Hippocampal formation (tissue), 2 donors: ENCODE measurements at regions not wholly inside any gene's neighbourhood (a gene's known extent, or its start where the extent isn't known, plus 50 kb on each side); places are given as distances from the start of the nearest gene placed in this dataset.
"Not testable (repeated sequence)": the region's sequence is repeated elsewhere in the genome, so short reads cannot be mapped to it uniquely, and the experiment has no call there.

Experiments
- DNase-seq, 2 donors: peaks; one replicate each; lab custom pipeline; 2025; lab: John Stamatoyannopoulos, UW

DNA sequence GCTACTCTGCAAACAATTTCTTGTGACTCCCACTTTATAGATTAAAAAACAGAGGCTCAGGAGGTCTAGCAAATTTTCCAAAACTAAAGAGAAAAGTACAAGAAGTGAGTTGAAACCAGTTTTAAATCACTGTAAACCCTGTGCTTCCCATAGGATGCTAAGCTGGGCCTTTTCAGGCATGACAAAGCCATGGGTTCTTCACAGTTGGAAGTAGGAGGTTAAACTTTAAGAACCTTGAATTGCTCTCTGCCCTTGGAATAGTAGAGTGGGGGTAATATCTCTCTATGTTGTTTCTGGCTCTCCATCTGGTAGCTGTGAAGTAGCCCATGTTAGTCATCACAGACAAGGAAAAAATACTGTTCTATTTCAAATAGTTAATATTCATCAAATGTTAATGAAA is 193.6 kb upstream of the SATB1 start:
- DNase-seq: no peak

DNA sequence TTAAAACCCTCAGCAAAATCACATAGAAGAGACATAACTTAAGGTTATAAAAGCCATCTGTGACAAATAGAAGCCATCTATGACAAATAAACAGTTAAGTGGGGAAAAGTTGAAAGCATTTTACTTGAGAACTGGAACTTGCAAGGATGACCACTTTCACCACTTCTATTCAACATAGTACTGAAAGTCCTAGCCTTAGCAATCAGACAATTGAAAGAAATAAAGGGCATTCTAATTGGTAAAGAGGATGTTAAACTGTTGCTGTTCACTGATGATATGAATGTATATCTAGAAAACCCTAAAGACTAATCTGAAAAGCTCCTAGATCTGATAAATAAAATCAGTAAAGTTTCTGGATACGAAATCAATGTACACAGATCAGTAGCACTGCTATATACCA is 186.9 kb upstream of the SATB1 start:
- no peak for DNase-seq

DNA sequence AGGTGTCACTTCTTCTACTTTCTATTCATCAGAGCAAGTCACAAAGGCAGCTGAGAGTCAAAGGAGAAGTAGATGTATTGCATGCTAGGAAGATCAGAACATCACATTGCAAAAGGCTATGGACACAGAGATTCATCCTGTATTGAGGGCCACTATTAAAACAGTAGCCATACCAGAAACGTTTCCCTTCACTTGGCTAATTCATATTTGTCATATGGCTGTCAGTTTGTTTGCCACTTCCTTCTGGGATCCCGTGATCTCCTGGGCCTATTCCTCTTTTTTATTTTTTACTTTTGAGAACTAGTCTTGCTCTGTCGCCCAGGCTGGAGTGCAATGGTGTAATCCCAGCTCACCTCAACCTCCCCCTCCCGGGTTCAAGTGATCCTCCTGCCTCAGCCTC is 184.0 kb upstream of the SATB1 start:
- no peak for DNase-seq

DNA sequence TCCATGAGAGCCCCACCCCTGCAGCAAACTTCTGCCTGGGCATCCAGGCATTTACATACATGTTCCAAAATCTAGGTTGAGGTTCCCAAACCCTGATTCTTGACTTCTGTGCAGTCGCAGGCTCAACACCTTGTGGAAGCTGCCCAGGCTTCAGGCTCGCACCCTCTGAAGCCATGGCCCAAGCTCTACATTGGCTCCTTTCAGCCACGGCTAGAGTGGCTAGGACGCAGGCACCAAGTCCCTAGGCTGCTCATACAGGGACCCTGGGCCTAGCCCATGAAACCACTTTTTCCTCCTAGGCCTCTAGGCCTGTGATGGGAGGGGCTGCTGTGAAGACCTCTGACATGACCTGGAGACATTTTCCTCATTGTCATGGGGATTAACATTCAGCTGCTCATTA is 172.8 kb upstream of the SATB1 start:
- DNase-seq: no peak

DNA sequence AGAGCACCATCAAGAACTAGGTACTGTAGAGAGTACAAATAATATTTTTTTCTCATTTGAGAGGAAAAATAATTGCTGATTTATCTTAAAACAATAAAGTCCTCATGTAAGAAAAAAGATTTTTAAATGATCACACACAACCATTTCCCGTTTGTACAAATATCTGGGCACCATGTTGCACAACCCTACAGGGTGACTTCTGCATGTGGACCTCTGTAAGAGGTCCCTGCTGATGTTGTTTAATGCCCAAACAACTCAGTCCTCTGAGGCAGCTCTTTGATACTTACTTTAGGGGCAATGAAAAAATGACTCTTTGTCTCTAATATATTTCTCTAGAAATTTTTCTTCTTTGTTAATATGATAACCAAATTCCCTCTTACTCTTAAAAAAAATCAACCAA is 168.1 kb upstream of the SATB1 start:
- DNase-seq: no peak

DNA sequence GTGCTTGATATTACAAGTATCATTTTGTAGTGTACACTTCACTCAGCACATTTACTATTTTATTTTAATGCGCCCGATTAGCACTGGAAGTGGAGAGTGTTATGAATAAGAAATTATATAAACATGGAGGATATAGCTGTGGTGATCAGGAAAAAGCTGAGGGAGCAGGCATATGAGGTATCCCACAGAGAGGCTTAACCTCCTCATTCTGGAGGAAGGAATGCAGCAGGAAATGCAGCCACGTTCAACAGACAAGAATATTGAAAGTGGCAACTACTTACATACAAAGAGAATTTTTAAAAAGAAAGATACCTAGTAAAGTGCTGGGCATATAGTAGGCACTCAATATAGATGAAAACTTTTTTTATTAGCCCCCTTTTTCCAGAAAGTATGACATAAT is 166.0 kb upstream of the SATB1 start:
- no peak for DNase-seq

DNA sequence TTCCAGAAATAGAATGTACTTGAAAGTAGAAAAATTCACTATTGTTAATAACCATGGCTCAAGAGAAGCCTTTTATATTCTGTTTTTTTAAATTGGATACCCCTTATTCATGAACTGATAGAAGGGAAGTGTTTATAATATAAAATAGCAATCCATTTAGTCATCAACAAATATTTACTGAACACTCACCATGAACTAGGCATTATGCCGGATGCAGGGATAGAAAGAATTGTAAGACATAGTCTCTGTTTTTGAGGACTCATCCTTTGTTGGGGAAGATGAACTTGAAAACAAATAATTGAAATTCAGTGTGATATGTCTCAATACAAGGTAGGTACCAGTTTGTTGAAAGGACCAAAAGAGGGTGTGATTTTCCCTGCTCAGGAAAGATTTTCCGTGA is 160.9 kb upstream of the SATB1 start:
- DNase-seq: no peak

DNA sequence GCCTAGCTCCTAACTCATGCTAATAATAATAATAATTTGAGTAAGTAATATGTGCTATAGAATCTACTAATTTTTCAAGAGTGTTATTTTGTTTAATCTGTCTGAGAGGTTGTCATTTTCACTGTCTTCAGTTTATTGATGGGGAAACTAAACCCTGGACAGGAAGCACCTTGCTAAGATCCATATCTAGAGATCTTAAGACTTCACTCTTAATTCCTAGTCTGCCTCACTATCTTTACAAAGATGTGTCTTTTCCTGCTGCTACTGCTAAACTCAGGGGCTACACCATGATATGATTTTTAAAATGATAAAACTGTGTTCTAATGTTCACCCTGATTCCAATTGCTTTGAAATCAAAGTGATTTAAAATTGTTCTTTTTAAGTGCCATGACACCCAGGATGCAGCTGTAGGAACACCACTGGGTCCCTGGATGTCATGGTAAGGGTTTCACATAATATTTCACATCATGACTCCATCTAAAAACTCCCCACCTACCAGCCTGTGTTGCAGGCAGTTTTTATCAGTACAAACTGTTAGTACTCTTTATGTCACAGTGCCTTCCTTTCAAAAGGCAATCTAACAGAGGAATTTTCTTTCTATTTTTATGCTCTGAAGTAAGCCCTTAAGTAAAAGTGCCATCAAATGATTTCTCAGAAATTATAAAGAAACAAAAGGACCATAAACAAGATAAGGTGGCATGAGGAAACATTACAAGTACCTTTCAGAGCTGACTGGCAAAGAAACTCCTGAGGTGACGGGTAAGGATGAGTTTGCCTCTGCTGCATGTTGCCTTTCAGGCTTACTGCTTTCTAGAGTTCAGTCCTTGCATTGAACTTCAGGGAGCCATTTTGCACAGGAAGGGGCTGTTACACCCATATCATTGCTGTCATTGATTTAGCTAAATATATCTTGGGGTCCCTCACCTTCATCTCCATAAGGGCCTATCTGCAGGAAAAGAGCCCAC is 160.1 kb upstream of the SATB1 start:
- DNase-seq: no peak

DNA sequence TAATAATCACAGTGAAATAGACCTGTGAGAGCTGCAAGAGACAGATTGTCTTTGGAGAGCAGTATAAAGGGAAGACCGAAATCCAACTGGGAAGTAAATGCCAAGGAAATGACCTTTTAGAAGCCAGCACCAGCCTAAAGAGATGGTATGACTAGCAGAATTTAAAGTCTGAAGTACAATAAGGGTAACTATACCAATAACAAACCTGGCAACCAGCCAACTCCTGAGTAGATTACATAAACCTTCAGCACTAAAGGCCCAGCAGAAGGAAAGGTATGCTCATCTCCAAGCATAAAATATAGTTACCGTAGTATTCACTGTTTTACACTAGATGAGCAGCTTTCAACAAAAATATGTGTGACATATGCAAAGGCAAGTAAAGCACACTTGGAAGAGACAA is 155.1 kb upstream of the SATB1 start:
- DNase-seq: no peak

DNA sequence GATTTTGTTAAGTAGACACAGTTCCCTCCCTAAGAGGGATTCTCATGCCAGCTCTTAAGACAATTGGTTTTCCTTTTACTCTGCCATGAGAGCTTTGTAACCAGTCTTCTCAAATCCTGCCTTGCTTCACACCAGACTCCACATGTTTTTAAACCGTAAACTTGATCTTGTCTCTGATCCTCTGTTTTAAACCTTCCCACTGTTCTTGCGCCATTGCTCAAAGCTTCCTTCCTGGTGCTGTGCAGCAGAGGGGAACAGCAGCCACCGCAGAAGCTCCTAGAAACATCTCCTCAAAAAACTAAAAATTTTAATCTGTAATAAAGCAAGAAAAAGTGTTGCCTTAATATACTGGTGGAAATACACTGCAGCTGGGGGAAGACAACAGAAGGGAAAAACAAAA is 154.5 kb upstream of the SATB1 start:
- DNase-seq: no peak

DNA sequence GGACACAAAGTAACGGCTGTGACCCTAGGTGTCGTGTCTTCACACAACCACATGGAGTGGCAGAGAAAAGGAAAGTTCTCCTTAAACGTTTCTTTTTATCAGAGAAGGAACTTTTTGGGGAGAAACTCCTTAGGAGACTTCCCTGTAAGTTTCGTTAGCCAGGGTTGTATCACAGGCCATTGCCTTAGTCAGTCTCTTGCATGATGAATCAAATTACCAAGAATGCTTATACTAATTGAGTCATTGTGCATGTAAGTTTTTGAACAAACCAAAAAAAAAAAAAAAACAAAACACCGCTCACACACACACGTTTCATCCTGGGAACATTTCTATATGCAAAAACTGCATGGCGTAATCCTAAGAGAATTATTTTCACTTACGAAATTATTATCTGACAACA is 150.4 kb upstream of the SATB1 start:
- DNase-seq: no peak

DNA sequence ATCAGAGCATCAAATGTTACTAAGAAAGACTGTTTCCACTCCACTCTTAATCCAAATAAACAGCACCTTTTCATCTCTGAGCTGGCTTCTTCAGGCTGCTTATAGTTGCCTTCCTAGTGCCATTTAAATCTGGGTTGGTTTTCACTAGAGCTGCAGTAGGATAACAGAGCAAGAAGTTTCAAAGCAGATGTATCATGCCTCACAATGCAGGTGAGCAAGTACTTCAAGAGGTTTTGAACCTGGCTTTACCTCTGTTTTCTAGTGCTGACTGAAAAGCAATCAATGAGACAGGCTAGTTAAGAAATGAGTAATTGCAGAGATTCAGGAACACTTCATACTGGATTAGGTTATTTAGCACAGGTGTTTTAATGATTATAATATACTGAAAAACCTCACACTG is 147.7 kb upstream of the SATB1 start:
- DNase-seq: no peak

DNA sequence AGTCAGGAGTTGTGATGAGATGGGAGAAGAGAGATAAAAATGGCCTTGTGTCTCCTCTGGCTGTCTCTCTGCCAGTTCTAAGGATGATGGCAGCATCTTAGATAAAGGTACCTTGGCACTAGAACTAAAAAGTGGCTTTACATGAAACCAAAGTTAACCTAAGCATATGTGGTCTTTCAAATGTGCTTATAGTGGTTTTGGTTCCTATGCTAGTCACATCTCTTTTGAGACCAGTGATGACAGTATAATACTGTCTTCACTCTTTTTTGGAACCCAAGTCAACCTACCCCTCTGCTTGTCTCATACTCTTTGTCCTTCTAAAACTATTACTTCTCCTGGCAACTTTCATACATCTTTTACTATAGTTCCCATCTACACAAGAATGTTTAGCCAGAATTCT is 142.2 kb upstream of the SATB1 start:
- DNase-seq: no peak

DNA sequence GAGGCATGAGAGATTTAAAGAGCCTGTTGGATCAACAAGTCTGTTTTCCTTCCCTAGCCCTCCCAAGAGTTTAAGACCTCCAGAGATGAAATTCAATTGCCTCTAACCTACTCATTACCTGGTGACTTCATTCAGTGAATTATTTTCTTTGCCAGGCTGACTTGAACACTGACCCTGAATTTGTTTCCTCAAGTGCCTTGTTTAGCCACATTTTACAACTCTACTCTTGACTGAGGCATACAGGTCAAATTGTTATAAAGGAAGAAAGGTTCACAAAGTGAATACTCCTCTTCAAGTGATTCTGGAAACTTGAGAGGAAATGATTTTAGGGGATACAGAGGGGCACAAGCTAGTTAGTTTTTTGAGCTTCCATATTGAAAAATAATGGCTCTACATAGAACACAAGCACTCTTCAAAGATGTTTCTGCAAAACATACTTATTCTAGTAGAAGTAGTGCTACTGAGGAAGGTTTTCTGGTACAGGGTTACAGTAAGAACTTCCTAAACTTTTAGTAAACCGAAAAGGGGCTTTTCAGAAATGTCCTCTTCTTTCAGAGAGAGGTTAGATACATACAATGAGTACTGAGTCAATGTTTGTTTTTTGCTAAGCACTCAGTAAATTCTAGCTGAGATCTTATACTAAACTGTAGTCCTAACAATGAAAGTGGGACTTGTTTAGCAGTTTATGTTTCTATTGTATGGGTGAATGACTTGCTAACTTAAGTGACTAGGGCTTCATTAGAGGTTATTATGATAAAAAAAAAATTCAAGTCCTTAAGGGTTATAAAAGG is 137.4 kb upstream of the SATB1 start:
- DNase-seq: no peak

DNA sequence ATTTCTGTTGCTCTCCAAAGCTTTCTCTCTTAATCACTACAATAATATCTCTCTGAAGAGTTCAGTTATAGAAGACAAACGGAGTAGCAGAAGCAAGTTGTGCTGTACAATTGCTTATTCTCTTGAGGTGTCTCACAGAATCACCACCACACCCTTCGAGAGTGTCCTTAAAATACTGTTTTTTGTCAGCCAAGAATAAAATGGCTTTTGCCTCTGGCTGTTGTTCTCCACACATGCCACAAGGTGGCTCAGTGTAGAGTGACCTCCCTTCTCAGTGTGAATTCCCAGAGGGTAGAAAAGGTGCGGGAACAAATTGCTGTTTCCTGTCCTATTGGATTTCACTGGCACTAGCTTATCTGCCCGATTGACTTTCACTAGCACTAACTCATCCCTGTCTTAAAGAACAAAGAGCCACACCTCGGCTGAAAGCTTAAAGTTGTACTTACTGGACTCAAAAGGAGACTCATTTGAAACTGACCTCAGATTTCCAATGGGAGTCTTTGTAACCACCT is 134.2 kb upstream of the SATB1 start:
- no peak for DNase-seq

DNA sequence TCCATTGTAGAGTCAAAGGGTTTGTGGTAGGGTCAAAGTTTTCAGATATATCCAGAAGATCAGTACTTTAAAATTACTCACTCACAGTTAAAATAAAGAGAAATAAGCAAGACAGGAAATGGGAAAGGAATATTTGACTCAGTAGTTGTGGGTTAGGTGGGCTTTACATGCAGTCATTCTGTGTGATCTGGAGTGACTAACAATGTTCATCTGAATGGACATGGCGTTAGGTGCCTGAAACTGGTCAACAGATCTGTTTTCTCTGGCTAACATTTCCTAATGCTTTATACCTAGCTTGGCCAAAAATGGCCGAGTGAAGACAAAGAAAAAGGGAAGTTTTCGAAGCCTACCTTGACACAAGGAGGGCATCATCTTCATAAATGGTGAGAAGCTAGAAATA is 133.4 kb upstream of the SATB1 start:
- DNase-seq: no peak

DNA sequence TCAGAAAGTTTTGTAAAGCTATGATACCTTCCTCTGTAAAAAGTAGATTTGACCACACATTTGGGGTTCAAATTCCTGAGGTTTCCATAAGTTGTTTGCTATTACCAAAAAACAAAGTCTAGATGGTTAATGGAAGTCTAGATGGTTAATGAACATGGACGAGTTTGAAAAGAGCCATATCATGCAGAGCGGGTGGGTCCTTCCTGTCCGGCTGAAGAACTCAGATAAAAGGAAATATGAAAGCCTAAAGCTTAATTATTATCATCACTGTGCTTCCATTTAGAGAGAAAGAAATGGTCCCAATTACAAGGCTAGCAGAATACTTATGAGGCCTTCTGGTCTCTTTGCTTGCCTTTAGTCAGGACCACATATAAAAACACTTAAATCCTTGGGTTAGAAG is 132.1 kb upstream of the SATB1 start:
- no peak for DNase-seq

DNA sequence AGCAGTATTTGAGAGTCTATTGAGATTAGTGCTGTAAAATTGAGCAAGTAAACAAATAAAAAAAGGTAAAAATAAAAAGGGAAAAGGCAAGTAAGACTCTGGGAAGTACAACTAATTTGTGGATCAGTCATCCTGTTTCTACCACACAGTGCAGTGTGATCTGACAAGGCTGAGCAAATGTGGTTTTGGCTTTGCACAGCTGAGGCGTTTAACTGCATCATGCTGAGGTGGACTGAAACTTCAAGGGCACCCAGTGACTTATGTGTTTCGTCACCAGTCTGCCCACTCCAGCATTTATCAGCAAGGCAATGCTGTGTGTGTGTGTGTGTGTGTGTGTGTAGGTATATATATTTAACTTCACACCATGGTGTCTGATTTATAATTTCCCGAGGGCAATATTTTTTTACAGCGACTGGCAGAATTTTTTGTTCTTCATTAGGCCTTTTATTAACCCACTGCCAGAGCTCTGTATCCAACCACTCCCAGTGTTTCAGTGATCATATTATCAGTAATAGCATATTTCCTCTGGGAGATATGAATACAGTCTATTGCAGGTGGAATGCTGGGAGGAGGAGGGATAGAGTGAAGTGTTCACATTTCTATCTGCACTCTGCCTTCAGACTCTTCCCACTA is 131.5 kb upstream of the SATB1 start:
- DNase-seq: no peak

DNA sequence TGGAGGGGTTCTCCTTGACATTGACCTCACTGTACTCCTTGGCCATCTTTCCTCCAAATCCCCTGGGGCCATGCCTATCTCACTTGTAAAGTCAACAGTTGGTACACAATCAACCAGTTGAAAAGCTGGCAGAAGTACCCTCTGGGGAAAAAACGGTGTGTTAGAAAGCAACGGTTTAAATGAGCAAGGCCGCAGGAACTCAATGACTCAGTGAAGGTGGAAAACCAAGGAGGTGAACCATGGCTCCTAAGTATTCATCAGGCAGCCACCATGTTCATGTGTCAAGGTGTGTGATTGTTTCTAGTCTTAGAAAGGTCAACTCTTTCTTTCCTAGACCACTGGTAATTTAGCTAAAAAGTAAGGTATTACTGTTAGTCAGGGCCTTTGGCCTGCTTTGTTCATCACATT is 130.9 kb upstream of the SATB1 start:
- DNase-seq: no peak

DNA sequence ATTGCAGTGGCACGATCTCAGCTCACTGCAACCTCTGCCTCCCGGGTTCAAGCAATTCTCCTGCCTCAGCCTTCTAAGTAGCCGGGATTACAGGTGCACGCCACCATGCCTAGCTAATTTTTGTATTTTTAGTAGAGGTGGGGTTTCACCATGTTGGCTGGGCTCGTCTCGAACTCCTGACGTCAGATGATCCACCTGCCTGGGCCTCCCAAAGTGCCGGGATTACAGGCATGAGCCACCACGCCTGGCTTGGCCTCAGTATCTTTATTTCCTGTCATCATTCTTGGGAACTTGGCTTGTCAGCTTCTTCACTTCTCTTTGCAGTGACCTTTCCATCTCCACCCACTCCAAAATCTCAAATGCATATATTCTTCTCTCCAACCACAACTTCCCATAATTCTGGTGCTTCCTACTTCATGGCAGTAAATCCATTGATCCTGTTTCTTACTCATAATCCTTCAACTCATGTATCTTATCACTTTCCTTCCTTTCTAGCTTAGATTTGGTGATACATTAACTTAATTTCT is 127.5 kb upstream of the SATB1 start:
- not testable (repeated sequence) for DNase-seq

DNA sequence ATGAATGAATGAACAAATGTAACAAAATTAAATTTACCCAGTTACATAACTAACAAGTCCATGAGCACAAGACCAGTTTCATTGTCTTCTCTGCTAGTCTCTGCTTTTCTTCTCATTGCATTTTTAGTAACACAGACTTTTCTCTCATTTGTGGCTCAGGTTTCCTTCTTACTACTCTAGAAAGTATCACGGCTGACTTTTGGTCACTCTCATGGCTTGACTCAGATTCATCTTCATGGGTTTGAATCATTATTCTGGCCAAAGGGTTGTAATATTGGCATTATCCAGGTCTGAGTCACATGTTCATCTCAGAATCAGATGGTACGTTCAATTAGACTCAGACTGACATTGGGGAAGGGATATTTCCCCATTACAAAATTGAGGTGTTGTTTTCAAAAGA is 121.5 kb upstream of the SATB1 start:
- DNase-seq: no peak

DNA sequence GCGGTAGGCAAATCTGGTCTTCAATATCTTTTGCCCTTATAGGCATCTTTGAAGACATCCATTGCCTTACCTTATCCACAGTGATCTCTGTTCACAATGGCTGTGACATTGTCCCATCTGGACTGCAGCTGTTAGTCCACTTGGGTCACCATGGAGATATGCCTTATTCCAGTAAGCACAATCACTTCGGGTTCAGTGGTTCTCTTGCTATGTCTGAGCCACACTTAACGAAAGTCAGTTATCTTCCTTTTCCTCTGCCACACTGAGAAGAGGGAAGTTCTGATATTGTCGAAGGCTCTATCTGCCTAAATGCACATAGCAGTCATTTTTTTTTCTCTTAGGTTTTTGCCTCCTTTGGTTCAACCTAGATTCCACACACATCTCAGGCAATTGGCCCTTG is 119.0 kb upstream of the SATB1 start:
- DNase-seq: no peak
